ENCODE measurements at regions not wholly inside any gene's neighbourhood (a gene's known extent, or its start where the extent isn't known, plus 50 kb on each side); places are given as distances from the start of the nearest gene placed in this dataset.

GRCh38 chr14:22012452-22012851 lies 338.8 kb upstream of the OR4E1 start:
- TF ChIP-seq GATA2 (IDR thresholded peaks at IDR 0.05; ENCODE audit: low read depth, low read length) (no peak), GATA3 (IDR thresholded peaks at IDR 0.05; ENCODE audit: low read depth, low read length) (no peak)

- TF ChIP-seq GATA2 (IDR thresholded peaks at IDR 0.05; ENCODE audit: low read depth, low read length) (no peak), GATA3 (IDR thresholded peaks at IDR 0.05; ENCODE audit: low read depth, low read length) (no peak)
Measured at GRCh38 chr14:22011253-22011642, 337.6 kb upstream of the OR4E1 start.

- TF ChIP-seq GATA3 (IDR thresholded peaks at IDR 0.05; ENCODE audit: low read depth, low read length) (no peak), GATA2 (IDR thresholded peaks at IDR 0.05; ENCODE audit: low read depth, low read length) (no peak)
Measured at GRCh38 chr14:22010545-22011252, 337.1 kb upstream of the OR4E1 start.

- no peak for TF ChIP-seq GATA2 (IDR thresholded peaks at IDR 0.05; ENCODE audit: low read depth, low read length)
- TF ChIP-seq GATA3 (IDR thresholded peaks at IDR 0.05; ENCODE audit: low read depth, low read length), result no peak
Measured at GRCh38 chr14:22008766-22009165, 335.1 kb upstream of the OR4E1 start.

- TF ChIP-seq GATA2 (IDR thresholded peaks at IDR 0.05; ENCODE audit: low read depth, low read length) (no peak), GATA3 (IDR thresholded peaks at IDR 0.05; ENCODE audit: low read depth, low read length) (no peak)
Measured at GRCh38 chr14:22007784-22008412, 334.3 kb upstream of the OR4E1 start.

- TF ChIP-seq GATA2 (IDR thresholded peaks at IDR 0.05; ENCODE audit: low read depth, low read length), result no peak
- TF ChIP-seq GATA3 (IDR thresholded peaks at IDR 0.05; ENCODE audit: low read depth, low read length), result no peak
Measured at GRCh38 chr14:22007363-22007762, 333.7 kb upstream of the OR4E1 start.

- TF ChIP-seq GATA2 (IDR thresholded peaks at IDR 0.05; ENCODE audit: low read depth, low read length) (no peak), GATA3 (IDR thresholded peaks at IDR 0.05; ENCODE audit: low read depth, low read length) (no peak)
Measured at GRCh38 chr14:22003461-22003860, 329.8 kb upstream of the OR4E1 start.

GRCh38 chr14:22002860-22003284 lies 329.3 kb upstream of the OR4E1 start:
- TF ChIP-seq GATA3 (IDR thresholded peaks at IDR 0.05; ENCODE audit: low read depth, low read length), result no peak
- TF ChIP-seq GATA2 (IDR thresholded peaks at IDR 0.05; ENCODE audit: low read depth, low read length), result no peak

GRCh38 chr14:21999402-21999801 lies 325.8 kb upstream of the OR4E1 start:
- TF ChIP-seq GATA3 (IDR thresholded peaks at IDR 0.05; ENCODE audit: low read depth, low read length) (no peak), GATA2 (IDR thresholded peaks at IDR 0.05; ENCODE audit: low read depth, low read length) (no peak)

GRCh38 chr14:21997300-21997699 lies 323.7 kb upstream of the OR4E1 start:
- TF ChIP-seq GATA2 (IDR thresholded peaks at IDR 0.05; ENCODE audit: low read depth, low read length), result no peak

- TF ChIP-seq GATA3 (IDR thresholded peaks at IDR 0.05; ENCODE audit: low read depth, low read length) (no peak), GATA2 (IDR thresholded peaks at IDR 0.05; ENCODE audit: low read depth, low read length) (no peak)
Measured at GRCh38 chr14:21995332-21995731, 321.7 kb upstream of the OR4E1 start.

- no peak for TF ChIP-seq GATA2 (IDR thresholded peaks at IDR 0.05; ENCODE audit: low read depth, low read length)
- TF ChIP-seq GATA3 (IDR thresholded peaks at IDR 0.05; ENCODE audit: low read depth, low read length), result no peak
Measured at GRCh38 chr14:21993837-21994236, 320.2 kb upstream of the OR4E1 start.

- TF ChIP-seq GATA3 (IDR thresholded peaks at IDR 0.05; ENCODE audit: low read depth, low read length) (no peak), GATA2 (IDR thresholded peaks at IDR 0.05; ENCODE audit: low read depth, low read length) (no peak)
Measured at GRCh38 chr14:21993070-21993469, 319.5 kb upstream of the OR4E1 start.

- TF ChIP-seq GATA2 (IDR thresholded peaks at IDR 0.05; ENCODE audit: low read depth, low read length) (no peak), GATA3 (IDR thresholded peaks at IDR 0.05; ENCODE audit: low read depth, low read length) (no peak)
Measured at GRCh38 chr14:21991130-21991529, 317.5 kb upstream of the OR4E1 start.

GRCh38 chr14:21990116-21990515 lies 316.5 kb upstream of the OR4E1 start:
- TF ChIP-seq GATA3 (IDR thresholded peaks at IDR 0.05; ENCODE audit: low read depth, low read length) (no peak), GATA2 (IDR thresholded peaks at IDR 0.05; ENCODE audit: low read depth, low read length) (no peak)
